BE2C (cell line): ENCODE measurements at regions not wholly inside any gene's neighbourhood (a gene's known extent, or its start where the extent isn't known, plus 50 kb on each side); places are given as distances from the start of the nearest gene placed in this dataset.
"Not testable (repeated sequence)": the region's sequence is repeated elsewhere in the genome, so short reads cannot be mapped to it uniquely, and the experiment has no call there.

Experiments
- DNase-seq: peaks from one replicate; pipeline ENCODE4 v3.0.0-alpha.2; 2020
- H3K27me3 ChIP-seq: fragments of 250-450 bp; sonication (Bioruptor Pico); 2 replicates; pipeline ENCODE4 v1.5.1; 2020; ENCODE audit warnings: mild to moderate bottlenecking
- H3K36me3 ChIP-seq: fragments of 250-450 bp; sonication (Bioruptor Pico); 2 replicates; pipeline ENCODE4 v1.5.1; 2020; ENCODE audit warnings: mild to moderate bottlenecking
- H3K4me1 ChIP-seq: fragments of 250-450 bp; sonication (Bioruptor Pico); 2 replicates; pipeline ENCODE4 v1.5.1; 2020
- H3K4me3 ChIP-seq: 2 replicates; pipeline ENCODE4 v1.5.1; 2011; ENCODE audit warnings: low read depth, low read length
- H3K9me3 ChIP-seq: fragments of 250-450 bp; sonication (Bioruptor Pico); 2 replicates; pipeline ENCODE4 v1.5.1; 2020
- TF ChIP-seq, protein P1 (sequence below): IDR thresholded peaks from 2 replicates; pipeline ENCODE4 v1.5.1; 2012; ENCODE audit warnings: mild to moderate bottlenecking, low read depth, low read length

GRCh38 chr4:152062936-152063620 lies 302.3 kb upstream of the GATB start:
- H3K9me3 ChIP-seq = no peaks in the 10 kb centered on the region; the same call in 1 of the 2 replicates
- no peak for DNase-seq
- H3K27me3 ChIP-seq = no peaks in the 10 kb centered on the region

DNA sequence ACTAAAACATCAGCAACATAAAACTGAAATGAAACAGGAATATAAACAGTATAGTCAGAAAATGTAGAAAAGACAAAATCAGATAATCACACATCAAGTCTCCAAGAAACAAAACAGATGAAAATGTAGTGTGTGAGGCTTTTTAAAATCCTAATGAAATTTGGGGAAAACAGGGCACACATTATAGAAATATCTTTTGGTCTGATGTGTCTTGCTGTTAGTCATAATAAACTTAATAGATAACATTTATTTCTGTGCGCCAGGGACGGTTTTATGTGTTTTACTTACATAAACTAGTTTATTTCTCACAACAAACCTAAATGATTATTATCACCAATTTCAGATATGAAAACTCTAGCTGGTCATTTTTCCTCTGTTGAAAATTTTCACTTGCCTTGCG lies 293.9 kb upstream of the GATB start:
- no peaks in the 10 kb centered on the region for H3K4me1 ChIP-seq
- no peaks in the 10 kb centered on the region for H3K36me3 ChIP-seq
- TF ChIP-seq, protein P1, sequence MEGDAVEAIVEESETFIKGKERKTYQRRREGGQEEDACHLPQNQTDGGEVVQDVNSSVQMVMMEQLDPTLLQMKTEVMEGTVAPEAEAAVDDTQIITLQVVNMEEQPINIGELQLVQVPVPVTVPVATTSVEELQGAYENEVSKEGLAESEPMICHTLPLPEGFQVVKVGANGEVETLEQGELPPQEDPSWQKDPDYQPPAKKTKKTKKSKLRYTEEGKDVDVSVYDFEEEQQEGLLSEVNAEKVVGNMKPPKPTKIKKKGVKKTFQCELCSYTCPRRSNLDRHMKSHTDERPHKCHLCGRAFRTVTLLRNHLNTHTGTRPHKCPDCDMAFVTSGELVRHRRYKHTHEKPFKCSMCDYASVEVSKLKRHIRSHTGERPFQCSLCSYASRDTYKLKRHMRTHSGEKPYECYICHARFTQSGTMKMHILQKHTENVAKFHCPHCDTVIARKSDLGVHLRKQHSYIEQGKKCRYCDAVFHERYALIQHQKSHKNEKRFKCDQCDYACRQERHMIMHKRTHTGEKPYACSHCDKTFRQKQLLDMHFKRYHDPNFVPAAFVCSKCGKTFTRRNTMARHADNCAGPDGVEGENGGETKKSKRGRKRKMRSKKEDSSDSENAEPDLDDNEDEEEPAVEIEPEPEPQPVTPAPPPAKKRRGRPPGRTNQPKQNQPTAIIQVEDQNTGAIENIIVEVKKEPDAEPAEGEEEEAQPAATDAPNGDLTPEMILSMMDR = no peak
- no peak for DNase-seq
- no peaks in the 10 kb centered on the region for H3K27me3 ChIP-seq
- H3K4me3 ChIP-seq = no peak overlapping the region
- H3K9me3 ChIP-seq = no peaks in the 10 kb centered on the region; the same call in 1 of the 2 replicates

More at GRCh38 chr4:152062936-152063620, 302.3 kb upstream of the GATB start:
- H3K4me1 ChIP-seq = peaks cover 9% of the 10 kb centered on the region
- TF ChIP-seq, protein P1 = no peak
- H3K4me3 ChIP-seq = no peak overlapping the region
- H3K36me3 ChIP-seq = no peaks in the 10 kb centered on the region

GRCh38 chr4:152052451-152053057 lies 291.7 kb upstream of the GATB start:
- Histone ChIP-seq H3K4me3 (no peak overlapping the region), H3K27me3 (no peaks in the 10 kb centered on the region), H3K9me3 (no peaks in the 10 kb centered on the region), H3K4me1 (no peaks in the 10 kb centered on the region), H3K36me3 (no peaks in the 10 kb centered on the region)
- TF ChIP-seq, protein P1 = no peak
- no peak for DNase-seq

- not testable (repeated sequence) for H3K36me3 ChIP-seq, H3K4me1 ChIP-seq, DNase-seq, H3K9me3 ChIP-seq, H3K4me3 ChIP-seq, H3K27me3 ChIP-seq
Measured at GRCh38 chr4:152051332-152051731, 290.5 kb upstream of the GATB start.

- Histone ChIP-seq H3K4me1 (no peaks in the 10 kb centered on the region), H3K27me3 (no peaks in the 10 kb centered on the region), H3K4me3 (no peak overlapping the region), H3K36me3 (no peaks in the 10 kb centered on the region), H3K9me3 (no peaks in the 10 kb centered on the region)
- TF ChIP-seq, protein P1 = no peak
- no peak for DNase-seq
Measured at GRCh38 chr4:152050106-152050505, 289.3 kb upstream of the GATB start.

- no peak overlapping the region for H3K4me3 ChIP-seq
- no peaks in the 10 kb centered on the region for H3K4me1 ChIP-seq
- no peaks in the 10 kb centered on the region for H3K36me3 ChIP-seq
- TF ChIP-seq, protein P1 = no peak
- DNase-seq = no peak
- H3K27me3 ChIP-seq = no peaks in the 10 kb centered on the region
- no peaks in the 10 kb centered on the region for H3K9me3 ChIP-seq
Measured at GRCh38 chr4:152047451-152047850, 286.6 kb upstream of the GATB start.
